Heart left ventricle (tissue), 13 donors: ENCODE measurements at regions not wholly inside any gene's neighbourhood (a gene's known extent, or its start where the extent isn't known, plus 50 kb on each side); places are given as distances from the start of the nearest gene placed in this dataset.

ENCODE experiments used
- CTCF ChIP-seq, 12 donors: fragments of 200-600 bp; sonication (generic) in 4 of 12; IDR thresholded peaks; one replicate each; pipeline versions ENCODE4 v1.5.0 to v1.8.0; 2018 to 2022; ENCODE audit warnings: antibody characterized with exemption in 12 of 12, mild to moderate bottlenecking in 5 of 12
- POLR2A ChIP-seq, 2 donors: fragments of 450-650 bp; IDR thresholded peaks; one replicate each; pipeline ENCODE4 v1.6.1; 2017; ENCODE audit warnings: antibody characterized with exemption in 2 of 2, mild to moderate bottlenecking in 2 of 2, moderate library complexity in 2 of 2
- donor health status: ischemic (EF 13 %, LVEDD 7.1; RV severe dilation, severe dysfunction).
- donor health status: DM: no; HTN: yes; CAD: no.
- donor health status: DM: no; HTN: no; CAD: no.
- donor health status: ischemic (EF 25% LVEDD 6.9; RV normal size, moderate dysfunction).
- donor health status: ischemic (EF 25% LVEDD 5.7; RV mildly dilated, moderate dysfunction).
- donor health status: ischemic (EF 35%, LVEDD 5.7; RV mildly dilated, moderate dysfunction).
- donor health status: nonischemic (EF 11% LVEDD 7.7; RV severe dilation, severe dysfunction).
- donor health status: DM: yes; HTN: yes; CAD: no.
- donor health status: PGD.
- donor health status: ischemic (EF 29% LVEDD 5.4; RV normal size, mild dysfunction).
- donor health status: nonischemic (EF 23%, LVEDD 6.1; RV moderate dilation, normal function).

- no peak for TF ChIP-seq CTCF (IDR thresholded peaks at IDR 0.05)
- no peak for TF ChIP-seq POLR2A (IDR thresholded peaks at IDR 0.05)
These were observed 153.0 kb downstream of the GNAI1 start for GRCh38 chr7:80287400-80288174.
